ENCODE measurements at regions not wholly inside any gene's neighbourhood (a gene's known extent, or its start where the extent isn't known, plus 50 kb on each side); places are given as distances from the start of the nearest gene placed in this dataset.
A peak's percentile ranks its signal among the peaks of the same experiment; 100 is the strongest.

DNA sequence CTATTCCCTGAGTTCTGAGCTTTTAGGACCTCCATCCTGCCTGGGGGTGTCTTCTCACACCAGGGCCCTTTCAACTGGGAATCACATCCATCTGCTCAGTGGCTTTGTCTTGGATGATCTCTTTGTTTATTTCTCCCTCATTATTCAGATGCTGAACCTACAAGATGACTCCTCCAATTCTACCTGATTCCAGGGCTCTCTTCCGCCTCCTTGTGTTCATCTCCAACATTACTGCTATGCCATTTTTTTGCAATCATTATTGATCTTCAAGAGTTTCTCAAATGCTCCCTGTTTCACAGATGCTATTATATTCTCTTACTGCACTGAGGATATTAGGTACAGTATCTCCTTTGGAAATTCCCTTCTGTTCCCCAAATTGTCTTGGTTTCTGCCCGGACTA lies 307.7 kb downstream of the SHANK2 start:
- ATAC-seq (no peak; the same call in 2 of the 3 replicates), DNase-seq (ENCODE audit: low spot score) (peak; percentile 61)
- Histone ChIP-seq H3K4me2 (no peak overlapping the region), H3F3A (replicated peaks; ENCODE audit: low read depth) (no peaks in the 10 kb centered on the region), H3K4me3 (no peak overlapping the region), H4K20me1 (replicated peaks; ENCODE audit: insufficient read depth) (no peaks in the 10 kb centered on the region; the same call in 1 of the 2 replicates), H3K79me2 (replicated peaks; ENCODE audit: insufficient read depth) (no peaks in the 10 kb centered on the region; the same call in 1 of the 2 replicates), H3K27ac (ENCODE audit: low read depth) (no peak overlapping the region), H3K9me2 (ENCODE audit: insufficient read depth) (no peaks in the 10 kb centered on the region), H3K27me3 (ENCODE audit: insufficient read depth) (no peaks in the 10 kb centered on the region), H2AFZ (no peak overlapping the region), H3K36me3 (ENCODE audit: insufficient read depth) (no peaks in the 10 kb centered on the region), H3K4me1 (ENCODE audit: insufficient read depth) (no peaks in the 10 kb centered on the region)
- Mint-ChIP-seq H3K36me3 (ENCODE audit: low read depth) (peaks cover 66% of the 10 kb centered on the region), H3K27me3 (ENCODE audit: insufficient read depth, low read depth, poor library complexity) (no peaks in the 10 kb centered on the region), H3K4me1 (no peaks in the 10 kb centered on the region; the same call in 2 of the 3 replicates), H3K9me3 (peaks cover 57% of the 10 kb centered on the region), H3K4me3 (no peak overlapping the region), H3K27ac (no peak overlapping the region)
- TF ChIP-seq EZH2 (IDR thresholded peaks at IDR 0.05; ENCODE audit: low read depth, unreplicated experiment) (no peak), EZH2phosphoT487 (IDR thresholded peaks at IDR 0.05; ENCODE audit: unreplicated experiment) (no peak), JUNB (IDR thresholded peaks at IDR 0.05; ENCODE audit: unreplicated experiment) (no peak), ZNF114 (CRISPR knock-in tag; IDR thresholded peaks at IDR 0.05) (no peak), STAT1 (IDR thresholded peaks at IDR 0.05; ENCODE audit: unreplicated experiment) (no peak)
- TF ChIP-seq, protein P1, sequence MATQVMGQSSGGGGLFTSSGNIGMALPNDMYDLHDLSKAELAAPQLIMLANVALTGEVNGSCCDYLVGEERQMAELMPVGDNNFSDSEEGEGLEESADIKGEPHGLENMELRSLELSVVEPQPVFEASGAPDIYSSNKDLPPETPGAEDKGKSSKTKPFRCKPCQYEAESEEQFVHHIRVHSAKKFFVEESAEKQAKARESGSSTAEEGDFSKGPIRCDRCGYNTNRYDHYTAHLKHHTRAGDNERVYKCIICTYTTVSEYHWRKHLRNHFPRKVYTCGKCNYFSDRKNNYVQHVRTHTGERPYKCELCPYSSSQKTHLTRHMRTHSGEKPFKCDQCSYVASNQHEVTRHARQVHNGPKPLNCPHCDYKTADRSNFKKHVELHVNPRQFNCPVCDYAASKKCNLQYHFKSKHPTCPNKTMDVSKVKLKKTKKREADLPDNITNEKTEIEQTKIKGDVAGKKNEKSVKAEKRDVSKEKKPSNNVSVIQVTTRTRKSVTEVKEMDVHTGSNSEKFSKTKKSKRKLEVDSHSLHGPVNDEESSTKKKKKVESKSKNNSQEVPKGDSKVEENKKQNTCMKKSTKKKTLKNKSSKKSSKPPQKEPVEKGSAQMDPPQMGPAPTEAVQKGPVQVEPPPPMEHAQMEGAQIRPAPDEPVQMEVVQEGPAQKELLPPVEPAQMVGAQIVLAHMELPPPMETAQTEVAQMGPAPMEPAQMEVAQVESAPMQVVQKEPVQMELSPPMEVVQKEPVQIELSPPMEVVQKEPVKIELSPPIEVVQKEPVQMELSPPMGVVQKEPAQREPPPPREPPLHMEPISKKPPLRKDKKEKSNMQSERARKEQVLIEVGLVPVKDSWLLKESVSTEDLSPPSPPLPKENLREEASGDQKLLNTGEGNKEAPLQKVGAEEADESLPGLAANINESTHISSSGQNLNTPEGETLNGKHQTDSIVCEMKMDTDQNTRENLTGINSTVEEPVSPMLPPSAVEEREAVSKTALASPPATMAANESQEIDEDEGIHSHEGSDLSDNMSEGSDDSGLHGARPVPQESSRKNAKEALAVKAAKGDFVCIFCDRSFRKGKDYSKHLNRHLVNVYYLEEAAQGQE (IDR thresholded peaks at IDR 0.05; ENCODE audit: unreplicated experiment), result no peak
- TF ChIP-seq, protein P2, sequence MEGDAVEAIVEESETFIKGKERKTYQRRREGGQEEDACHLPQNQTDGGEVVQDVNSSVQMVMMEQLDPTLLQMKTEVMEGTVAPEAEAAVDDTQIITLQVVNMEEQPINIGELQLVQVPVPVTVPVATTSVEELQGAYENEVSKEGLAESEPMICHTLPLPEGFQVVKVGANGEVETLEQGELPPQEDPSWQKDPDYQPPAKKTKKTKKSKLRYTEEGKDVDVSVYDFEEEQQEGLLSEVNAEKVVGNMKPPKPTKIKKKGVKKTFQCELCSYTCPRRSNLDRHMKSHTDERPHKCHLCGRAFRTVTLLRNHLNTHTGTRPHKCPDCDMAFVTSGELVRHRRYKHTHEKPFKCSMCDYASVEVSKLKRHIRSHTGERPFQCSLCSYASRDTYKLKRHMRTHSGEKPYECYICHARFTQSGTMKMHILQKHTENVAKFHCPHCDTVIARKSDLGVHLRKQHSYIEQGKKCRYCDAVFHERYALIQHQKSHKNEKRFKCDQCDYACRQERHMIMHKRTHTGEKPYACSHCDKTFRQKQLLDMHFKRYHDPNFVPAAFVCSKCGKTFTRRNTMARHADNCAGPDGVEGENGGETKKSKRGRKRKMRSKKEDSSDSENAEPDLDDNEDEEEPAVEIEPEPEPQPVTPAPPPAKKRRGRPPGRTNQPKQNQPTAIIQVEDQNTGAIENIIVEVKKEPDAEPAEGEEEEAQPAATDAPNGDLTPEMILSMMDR (conservative IDR thresholded peaks at IDR 0.05; ENCODE audit: low read depth in 2 of 2), result peak; percentile 66 to 77

- no peak overlapping the region for H2AFZ ChIP-seq
- H4K20me1 ChIP-seq (replicated peaks; ENCODE audit: insufficient read depth), result peaks cover 5% of the 10 kb centered on the region; the same call in 1 of the 2 replicates
- Mint-ChIP-seq H3K27me3 (ENCODE audit: insufficient read depth, low read depth, poor library complexity) (peaks cover 2% of the 10 kb centered on the region), H3K9me3 (peaks cover 29% of the 10 kb centered on the region), H3K4me1 (no peaks in the 10 kb centered on the region; the same call in 2 of the 3 replicates), H3K4me3 (no peak overlapping the region), H3K36me3 (ENCODE audit: low read depth) (peaks cover 62% of the 10 kb centered on the region), H3K27ac (no peak overlapping the region)
- H3K4me2 ChIP-seq, result no peak overlapping the region
- H3K79me2 ChIP-seq (replicated peaks; ENCODE audit: insufficient read depth), result no peaks in the 10 kb centered on the region
- H3K27me3 ChIP-seq (ENCODE audit: insufficient read depth), result no peaks in the 10 kb centered on the region
- H3K9me2 ChIP-seq (ENCODE audit: insufficient read depth), result no peaks in the 10 kb centered on the region
- no peak overlapping the region for H3K27ac ChIP-seq (ENCODE audit: low read depth)
- no peak overlapping the region for H3K4me3 ChIP-seq
- ATAC-seq (no peak), DNase-seq (ENCODE audit: low spot score) (no peak)
- H3K4me1 ChIP-seq (ENCODE audit: insufficient read depth), result no peaks in the 10 kb centered on the region
- no peaks in the 10 kb centered on the region for H3F3A ChIP-seq (replicated peaks; ENCODE audit: low read depth)
- no peaks in the 10 kb centered on the region for H3K36me3 ChIP-seq (ENCODE audit: insufficient read depth)
- TF ChIP-seq CREB1 (CRISPR knock-in tag; IDR thresholded peaks at IDR 0.05; ENCODE audit: low read depth) (no peak), ZNF331 (CRISPR knock-in tag; IDR thresholded peaks at IDR 0.05; ENCODE audit: low read depth) (no peak), POLR2AphosphoS5 (IDR thresholded peaks at IDR 0.05; ENCODE audit: low read depth) (no peak), STAT1 (IDR thresholded peaks at IDR 0.05; ENCODE audit: unreplicated experiment) (no peak), NANOG (IDR thresholded peaks at IDR 0.05; ENCODE audit: borderline replicate concordance) (no peak), EZH2 (IDR thresholded peaks at IDR 0.05; ENCODE audit: low read depth, unreplicated experiment) (no peak), JUNB (IDR thresholded peaks at IDR 0.05; ENCODE audit: unreplicated experiment) (no peak), ETS1 (IDR thresholded peaks at IDR 0.05) (no peak), ZNF114 (CRISPR knock-in tag; IDR thresholded peaks at IDR 0.05) (no peak)
- TF ChIP-seq, protein P1 (IDR thresholded peaks at IDR 0.05; ENCODE audit: unreplicated experiment), result no peak
- TF ChIP-seq, protein P2 (conservative IDR thresholded peaks at IDR 0.05; ENCODE audit: low read depth in 2 of 2), result no peak
Measured at GRCh38 chr11:70948398-70948797, 304.0 kb downstream of the SHANK2 start.

Data from GM23338 (cell line).